Ovary (tissue), 7 donors: ENCODE measurements at regions not wholly inside any gene's neighbourhood (a gene's known extent, or its start where the extent isn't known, plus 50 kb on each side); places are given as distances from the start of the nearest gene placed in this dataset.

Experiments used
- DNase-seq, 5 donors: peaks; one replicate each; pipeline ENCODE4 v3.0.0-alpha.2; 2019 to 2020
- H3K27ac ChIP-seq, 2 donors: fragments of 200-600 bp; one replicate each; pipeline versions ENCODE4 v1.5.1 to v1.8.0; 2019 to 2022
- H3K27me3 ChIP-seq: fragments of 200-600 bp; one replicate; pipeline ENCODE4 v1.8.0; 2022
- H3K36me3 ChIP-seq: fragments of 200-600 bp; sonication (generic); one replicate; pipeline ENCODE4 v1.5.1; 2019
- H3K4me1 ChIP-seq: one replicate; pipeline ENCODE4 v1.8.1; 2013; ENCODE audit warnings: mild to moderate bottlenecking, moderate library complexity; ENCODE audit not compliant: insufficient read depth
- H3K4me3 ChIP-seq: fragments of 200-600 bp; sonication (generic); one replicate; pipeline ENCODE4 v1.5.1; 2017
- H3K9me3 ChIP-seq, 2 donors: fragments of 200-600 bp in 1 of 2; sonication (generic) in 1 of 2; one replicate each; pipeline versions ENCODE4 v1.5.1 to v1.8.1; 2013 to 2019; ENCODE audit warnings: mild to moderate bottlenecking in 1 of 2, moderate library complexity in 1 of 2
- CTCF ChIP-seq, 3 donors: fragments of 450-650 bp in 2 of 3; fragments of 200-600 bp in 1 of 3; IDR thresholded peaks; one replicate each; pipeline versions ENCODE4 v1.5.1 to v1.8.0; 2016 to 2022; ENCODE audit warnings: antibody characterized with exemption in 3 of 3, mild to moderate bottlenecking in 1 of 3
- EP300 ChIP-seq: sonication (generic); formaldehyde crosslinking; IDR thresholded peaks from one replicate; pipeline ENCODE4 v1.6.1; 2017; ENCODE audit warnings: antibody characterized with exemption
- POLR2A ChIP-seq: fragments of 450-650 bp; IDR thresholded peaks from one replicate; pipeline ENCODE4 v1.6.1; 2017; ENCODE audit warnings: antibody characterized with exemption, mild to moderate bottlenecking, moderate library complexity
- WGBS, 3 donors: extraction: QIAGEN DNeasy Blood & Tissue Kit in 1 of 3; methylation state at CpG; one replicate each; pipeline versions ENCODE4 v1.1.5 to v1.1.7; 2013 to 2017; 5-methylcytosine and 5-hydroxymethylcytosine counted together
- intact Hi-C, 4 donors: fragments of 100-400 bp; cut with DNase I; formaldehyde crosslinking; loops; one replicate each; pipeline versions ENCODE4 v1.11.0 to v1.15.1; 2022 to 2023
- donor health status: DM: no; HTN: no; CAD: no; lungs with moderate emphysema.
- donor health status: DM: no; HTN: no; CAD: no.
- donor health status: Bipolar disorder and iron deficiency.
- donor health status: DM: no; HTN: no; CAD: no.
- donor health status: DM: yes; HTN: yes; CAD: no.

GRCh38 chr6:4703382-4703781 lies 72.8 kb upstream of the CDYL start:
- 54 to 79% (median 67%) methylated on average over 3 of the region's 3 CpGs for WGBS, 3 donors
- Histone ChIP-seq H3K4me3 (no peak overlapping the region), H3K4me1 (no peaks in the 10 kb centered on the region), H3K9me3 (no peaks in the 10 kb centered on the region), H3K27me3 (no peaks in the 10 kb centered on the region), H3K27ac (no peak overlapping the region), H3K36me3 (no peaks in the 10 kb centered on the region)
- DNase-seq = no peak
- TF ChIP-seq POLR2A (no peak), CTCF (IDR thresholded peaks at IDR 0.05) (no peak)
- intact Hi-C loops = no loop called here

GRCh38 chr6:4698901-4699659 lies 77.1 kb upstream of the CDYL start:
- intact Hi-C loops = no loop called here
- Histone ChIP-seq H3K4me1 (no peaks in the 10 kb centered on the region), H3K27me3 (no peaks in the 10 kb centered on the region), H3K9me3 (no peaks in the 10 kb centered on the region), H3K36me3 (no peaks in the 10 kb centered on the region), H3K27ac (no peak overlapping the region), H3K4me3 (no peak overlapping the region)
- TF ChIP-seq EP300 = no peak
- no peak for TF ChIP-seq POLR2A
- TF ChIP-seq CTCF (IDR thresholded peaks at IDR 0.05) = no peak
- DNase-seq = no peak
- WGBS, 3 donors = 58 to 66% (median 63%) methylated on average over 3 of the region's 3 CpGs

- DNase-seq = no peak
- Histone ChIP-seq H3K27ac (no peak overlapping the region), H3K4me1 (no peaks in the 10 kb centered on the region), H3K9me3 (no peaks in the 10 kb centered on the region), H3K27me3 (no peaks in the 10 kb centered on the region), H3K4me3 (no peak overlapping the region), H3K36me3 (no peaks in the 10 kb centered on the region)
- no peak for TF ChIP-seq CTCF (IDR thresholded peaks at IDR 0.05)
- TF ChIP-seq POLR2A = no peak
- no peak for TF ChIP-seq EP300
- intact Hi-C loops = no loop called here
- 30 to 47% (median 39%) methylated on average over 4 of the region's 4 CpGs for WGBS, 3 donors
Observed at GRCh38 chr6:4693173-4693970, 82.8 kb upstream of the CDYL start.

GRCh38 chr6:4692664-4693063 lies 83.5 kb upstream of the CDYL start:
- intact Hi-C loops = no loop called here
- Histone ChIP-seq H3K9me3 (no peaks in the 10 kb centered on the region), H3K27ac (no peak overlapping the region), H3K27me3 (no peaks in the 10 kb centered on the region), H3K4me1 (no peaks in the 10 kb centered on the region), H3K4me3 (no peak overlapping the region), H3K36me3 (no peaks in the 10 kb centered on the region)
- WGBS, 3 donors = 88 to 95% (median 93%) methylated on average over 3 of the region's 3 CpGs
- TF ChIP-seq EP300 = no peak
- no peak for TF ChIP-seq POLR2A
- TF ChIP-seq CTCF (IDR thresholded peaks at IDR 0.05) = no peak
- no peak for DNase-seq
